Neural progenitor cell (in vitro differentiated cells): ENCODE measurements at regions not wholly inside any gene's neighbourhood (a gene's known extent, or its start where the extent isn't known, plus 50 kb on each side); places are given as distances from the start of the nearest gene placed in this dataset.

Experiments used
- EZH2 ChIP-seq: fragments of 200-600 bp; sonication (generic); IDR thresholded peaks from 2 replicates; pipeline ENCODE4 v1.6.1; 2017; ENCODE audit warnings: antibody characterized with exemption, mild to moderate bottlenecking, moderate library complexity
- TF ChIP-seq, protein P1 (sequence below): fragments of 200-600 bp; sonication (generic); IDR thresholded peaks from 2 replicates; pipeline ENCODE4 v1.5.1; 2017; ENCODE audit warnings: antibody characterized with exemption, mild to moderate bottlenecking

DNA sequence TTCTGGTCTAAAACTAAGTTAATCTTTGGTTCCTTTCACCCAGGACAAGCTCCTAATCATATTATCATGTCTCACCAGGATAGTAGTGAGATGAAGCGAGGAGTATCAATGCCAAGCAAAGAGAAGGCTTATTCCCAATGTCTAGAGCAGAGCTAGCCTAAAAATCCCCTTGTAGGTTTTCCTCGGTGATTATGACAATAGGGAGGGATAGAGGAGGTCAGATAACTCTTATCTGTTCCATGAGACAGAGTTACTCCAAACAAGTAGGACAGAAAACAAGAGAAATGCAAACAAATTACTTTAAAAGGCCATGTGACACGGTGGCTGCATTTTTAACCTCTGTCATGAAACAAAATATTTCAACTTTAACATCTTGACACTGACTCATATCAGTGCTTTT lies 623.1 kb downstream of the ADCYAP1 start:
- TF ChIP-seq, protein P1, sequence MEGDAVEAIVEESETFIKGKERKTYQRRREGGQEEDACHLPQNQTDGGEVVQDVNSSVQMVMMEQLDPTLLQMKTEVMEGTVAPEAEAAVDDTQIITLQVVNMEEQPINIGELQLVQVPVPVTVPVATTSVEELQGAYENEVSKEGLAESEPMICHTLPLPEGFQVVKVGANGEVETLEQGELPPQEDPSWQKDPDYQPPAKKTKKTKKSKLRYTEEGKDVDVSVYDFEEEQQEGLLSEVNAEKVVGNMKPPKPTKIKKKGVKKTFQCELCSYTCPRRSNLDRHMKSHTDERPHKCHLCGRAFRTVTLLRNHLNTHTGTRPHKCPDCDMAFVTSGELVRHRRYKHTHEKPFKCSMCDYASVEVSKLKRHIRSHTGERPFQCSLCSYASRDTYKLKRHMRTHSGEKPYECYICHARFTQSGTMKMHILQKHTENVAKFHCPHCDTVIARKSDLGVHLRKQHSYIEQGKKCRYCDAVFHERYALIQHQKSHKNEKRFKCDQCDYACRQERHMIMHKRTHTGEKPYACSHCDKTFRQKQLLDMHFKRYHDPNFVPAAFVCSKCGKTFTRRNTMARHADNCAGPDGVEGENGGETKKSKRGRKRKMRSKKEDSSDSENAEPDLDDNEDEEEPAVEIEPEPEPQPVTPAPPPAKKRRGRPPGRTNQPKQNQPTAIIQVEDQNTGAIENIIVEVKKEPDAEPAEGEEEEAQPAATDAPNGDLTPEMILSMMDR: no peak
- no peak for TF ChIP-seq EZH2
